Neural cell (in vitro differentiated cells): ENCODE measurements at regions not wholly inside any gene's neighbourhood (a gene's known extent, or its start where the extent isn't known, plus 50 kb on each side); places are given as distances from the start of the nearest gene placed in this dataset.

Experiments used
- EP300 ChIP-seq: fragments of 450-650 bp; conservative IDR thresholded peaks from 2 replicates; pipeline ENCODE4 v1.6.1; 2014; ENCODE audit warnings: antibody characterized with exemption, mild to moderate bottlenecking, moderate library complexity; ENCODE audit not compliant: poor library complexity, severe bottlenecking
- EZH2 ChIP-seq: fragments of 200-600, 300-800 bp; shearing (Covaris generic), sonication (generic); IDR thresholded peaks from 2 replicates; pipeline ENCODE4 v1.6.1; 2014; ENCODE audit warnings: antibody characterized with exemption, low read length, borderline replicate concordance, mild to moderate bottlenecking; ENCODE audit not compliant: insufficient read depth, poor library complexity, severe bottlenecking
- MXI1 ChIP-seq: fragments of 450-650 bp; conservative IDR thresholded peaks from 2 replicates; pipeline ENCODE4 v1.6.1; 2014; ENCODE audit warnings: antibody characterized with exemption, mild to moderate bottlenecking; ENCODE audit not compliant: poor library complexity, severe bottlenecking
- POLR2AphosphoS5 ChIP-seq: IDR thresholded peaks from 2 replicates; pipeline ENCODE4 v1.6.1; 2012
- RAD21 ChIP-seq: fragments of 450-650 bp; conservative IDR thresholded peaks from 2 replicates; pipeline ENCODE4 v1.6.1; 2014; ENCODE audit warnings: antibody characterized with exemption, mild to moderate bottlenecking, moderate library complexity
- TAF1 ChIP-seq: IDR thresholded peaks from 2 replicates; pipeline ENCODE4 v1.6.1; 2012; ENCODE audit warnings: low read depth
- TF ChIP-seq, protein P1 (sequence below): fragments of 450-650 bp; IDR thresholded peaks from 2 replicates; pipeline ENCODE4 v1.5.1; 2014; ENCODE audit warnings: antibody characterized with exemption, mild to moderate bottlenecking, moderate library complexity; ENCODE audit not compliant: poor library complexity, severe bottlenecking

DNA sequence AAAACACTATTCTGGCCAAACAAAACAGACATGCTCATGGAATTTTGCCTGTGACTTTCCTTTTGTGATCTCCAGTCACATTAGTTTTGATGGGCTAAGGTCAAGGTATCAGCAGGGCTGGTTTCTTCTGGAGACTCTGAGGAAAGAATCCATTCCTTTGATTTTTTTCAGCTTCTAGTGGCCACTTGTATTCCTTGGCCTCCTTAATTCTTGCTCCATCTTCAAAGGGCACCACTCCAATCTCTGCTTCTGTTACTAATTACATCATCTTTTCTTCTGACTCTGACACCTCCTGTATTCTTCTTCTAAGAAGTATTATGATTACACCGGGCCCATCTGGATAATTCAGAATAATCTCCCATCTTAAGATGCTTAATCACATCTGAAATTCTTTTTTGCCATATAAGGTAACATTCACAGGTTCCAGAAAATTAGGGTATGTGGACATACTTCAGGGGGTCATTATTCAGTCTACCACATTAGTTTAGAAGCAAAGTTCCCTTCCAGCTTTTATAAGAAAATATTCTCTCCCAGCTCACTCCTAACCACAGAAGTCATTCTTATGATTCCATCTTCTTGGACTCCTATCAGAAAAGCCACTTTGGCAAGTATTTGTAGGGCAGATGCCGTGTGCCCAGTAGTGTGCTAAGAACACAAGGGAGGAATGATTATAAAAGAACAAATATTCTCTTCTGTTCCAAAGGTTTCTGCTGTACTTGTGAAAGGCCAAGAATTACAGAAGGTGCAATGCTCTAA, 56.4 kb upstream of the FSHB start:
- TF ChIP-seq, protein P1, sequence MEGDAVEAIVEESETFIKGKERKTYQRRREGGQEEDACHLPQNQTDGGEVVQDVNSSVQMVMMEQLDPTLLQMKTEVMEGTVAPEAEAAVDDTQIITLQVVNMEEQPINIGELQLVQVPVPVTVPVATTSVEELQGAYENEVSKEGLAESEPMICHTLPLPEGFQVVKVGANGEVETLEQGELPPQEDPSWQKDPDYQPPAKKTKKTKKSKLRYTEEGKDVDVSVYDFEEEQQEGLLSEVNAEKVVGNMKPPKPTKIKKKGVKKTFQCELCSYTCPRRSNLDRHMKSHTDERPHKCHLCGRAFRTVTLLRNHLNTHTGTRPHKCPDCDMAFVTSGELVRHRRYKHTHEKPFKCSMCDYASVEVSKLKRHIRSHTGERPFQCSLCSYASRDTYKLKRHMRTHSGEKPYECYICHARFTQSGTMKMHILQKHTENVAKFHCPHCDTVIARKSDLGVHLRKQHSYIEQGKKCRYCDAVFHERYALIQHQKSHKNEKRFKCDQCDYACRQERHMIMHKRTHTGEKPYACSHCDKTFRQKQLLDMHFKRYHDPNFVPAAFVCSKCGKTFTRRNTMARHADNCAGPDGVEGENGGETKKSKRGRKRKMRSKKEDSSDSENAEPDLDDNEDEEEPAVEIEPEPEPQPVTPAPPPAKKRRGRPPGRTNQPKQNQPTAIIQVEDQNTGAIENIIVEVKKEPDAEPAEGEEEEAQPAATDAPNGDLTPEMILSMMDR: no peak
- TF ChIP-seq POLR2AphosphoS5: no peak
- TF ChIP-seq MXI1: no peak
- no peak for TF ChIP-seq EP300
- no peak for TF ChIP-seq EZH2
- no peak for TF ChIP-seq RAD21
- no peak for TF ChIP-seq TAF1
